ENCODE measurements at regions not wholly inside any gene's neighbourhood (a gene's known extent, or its start where the extent isn't known, plus 50 kb on each side); places are given as distances from the start of the nearest gene placed in this dataset.

DNA sequence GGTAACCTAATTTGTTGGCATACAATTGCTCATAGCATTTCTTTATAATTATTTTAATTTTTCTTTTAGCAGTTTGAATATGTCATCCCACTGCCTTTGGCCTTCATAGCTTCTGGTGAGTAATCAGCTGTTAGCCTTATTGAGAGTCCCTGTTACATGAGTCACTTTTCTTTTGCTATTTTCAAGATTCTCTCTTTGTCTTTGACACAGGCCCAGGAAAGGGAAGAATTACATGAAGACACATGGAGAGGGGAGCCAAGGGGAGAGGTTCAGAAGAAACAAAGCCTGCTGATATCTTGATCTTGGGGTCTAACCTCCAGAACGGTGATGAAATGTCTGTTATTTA is 418.2 kb downstream of the METTL15 start:
- Histone ChIP-seq H3K4me3 (ENCODE audit: control extremely low read depth in 1 of 5, extremely low read depth in 1 of 5, insufficient read depth in 1 of 5, low read depth in 2 of 5, low read length in 4 of 5) (no peak overlapping the region), H3K79me2 (ENCODE audit: control insufficient read depth, insufficient read depth, low read length) (no peaks in the 10 kb centered on the region), H3K27ac (ENCODE audit: low read length in 2 of 2) (no peak overlapping the region), H3K4me1 (ENCODE audit: control insufficient read depth in 2 of 2, insufficient read depth in 2 of 2, low read length in 2 of 2) (no peaks in the 10 kb centered on the region), H2AFZ (ENCODE audit: insufficient read depth, low read depth, low read length, poor library complexity, severe bottlenecking) (no peak overlapping the region), H3K4me2 (replicated peaks; ENCODE audit: low read depth, low read length, poor library complexity, severe bottlenecking) (no peak overlapping the region), H3K36me3 (replicated peaks in 1 of 2; ENCODE audit: control extremely low read depth in 1 of 2, control insufficient read depth in 1 of 2, extremely low read depth in 1 of 2, insufficient read depth in 2 of 2, low read length in 1 of 2) (no peaks in the 10 kb centered on the region), H3K9ac (ENCODE audit: low read length) (no peak overlapping the region), H4K20me1 (ENCODE audit: control insufficient read depth, insufficient read depth, low read length, poor library complexity, severe bottlenecking) (no peaks in the 10 kb centered on the region), H3K27me3 (replicated peaks in 1 of 4; ENCODE audit: control extremely low read depth in 1 of 4, control insufficient read depth in 3 of 4, insufficient read depth in 4 of 4, low read length in 3 of 4) (no peaks in the 10 kb centered on the region), H3K9me3 (ENCODE audit: control extremely low read depth in 1 of 3, control insufficient read depth in 2 of 3, insufficient read depth in 1 of 3, low read length in 2 of 3) (peaks cover 4 to 15% (median 10%) of the 10 kb centered on the region in 3 donors)
- Mint-ChIP-seq H3K4me1 (no peaks in the 10 kb centered on the region), H3K27me3 (no peaks in the 10 kb centered on the region), H3K9me3 (ENCODE audit: insufficient read depth) (peaks cover 5% of the 10 kb centered on the region), H3K4me3 (no peak overlapping the region), H3K27ac (no peak overlapping the region)
- TF ChIP-seq EZH2 (IDR thresholded peaks at IDR 0.05; ENCODE audit: borderline replicate concordance, insufficient read depth, low read depth, low read length, poor library complexity, severe bottlenecking): no peak
- TF ChIP-seq, protein P1, sequence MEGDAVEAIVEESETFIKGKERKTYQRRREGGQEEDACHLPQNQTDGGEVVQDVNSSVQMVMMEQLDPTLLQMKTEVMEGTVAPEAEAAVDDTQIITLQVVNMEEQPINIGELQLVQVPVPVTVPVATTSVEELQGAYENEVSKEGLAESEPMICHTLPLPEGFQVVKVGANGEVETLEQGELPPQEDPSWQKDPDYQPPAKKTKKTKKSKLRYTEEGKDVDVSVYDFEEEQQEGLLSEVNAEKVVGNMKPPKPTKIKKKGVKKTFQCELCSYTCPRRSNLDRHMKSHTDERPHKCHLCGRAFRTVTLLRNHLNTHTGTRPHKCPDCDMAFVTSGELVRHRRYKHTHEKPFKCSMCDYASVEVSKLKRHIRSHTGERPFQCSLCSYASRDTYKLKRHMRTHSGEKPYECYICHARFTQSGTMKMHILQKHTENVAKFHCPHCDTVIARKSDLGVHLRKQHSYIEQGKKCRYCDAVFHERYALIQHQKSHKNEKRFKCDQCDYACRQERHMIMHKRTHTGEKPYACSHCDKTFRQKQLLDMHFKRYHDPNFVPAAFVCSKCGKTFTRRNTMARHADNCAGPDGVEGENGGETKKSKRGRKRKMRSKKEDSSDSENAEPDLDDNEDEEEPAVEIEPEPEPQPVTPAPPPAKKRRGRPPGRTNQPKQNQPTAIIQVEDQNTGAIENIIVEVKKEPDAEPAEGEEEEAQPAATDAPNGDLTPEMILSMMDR (IDR thresholded peaks at IDR 0.05): no peak
- ATAC-seq (ENCODE audit: low read depth): no peak
- intact Hi-C loops (cut with micrococcal nuclease): no loop called here
- no peak for DNase-seq
- ChIA-PET POLR2A (no interaction called here), CTCF (interaction anchor here (0.5 to 1.1 kb wide), 3 partner anchors 22 to 1342 kb away, joined by 3 to 6 read pairs (median 4); no protein-coding TSS in a partner anchor)
- 100% methylated on average over 1 of the region's 1 CpG for WGBS (ENCODE audit: insufficient coverage)

DNA sequence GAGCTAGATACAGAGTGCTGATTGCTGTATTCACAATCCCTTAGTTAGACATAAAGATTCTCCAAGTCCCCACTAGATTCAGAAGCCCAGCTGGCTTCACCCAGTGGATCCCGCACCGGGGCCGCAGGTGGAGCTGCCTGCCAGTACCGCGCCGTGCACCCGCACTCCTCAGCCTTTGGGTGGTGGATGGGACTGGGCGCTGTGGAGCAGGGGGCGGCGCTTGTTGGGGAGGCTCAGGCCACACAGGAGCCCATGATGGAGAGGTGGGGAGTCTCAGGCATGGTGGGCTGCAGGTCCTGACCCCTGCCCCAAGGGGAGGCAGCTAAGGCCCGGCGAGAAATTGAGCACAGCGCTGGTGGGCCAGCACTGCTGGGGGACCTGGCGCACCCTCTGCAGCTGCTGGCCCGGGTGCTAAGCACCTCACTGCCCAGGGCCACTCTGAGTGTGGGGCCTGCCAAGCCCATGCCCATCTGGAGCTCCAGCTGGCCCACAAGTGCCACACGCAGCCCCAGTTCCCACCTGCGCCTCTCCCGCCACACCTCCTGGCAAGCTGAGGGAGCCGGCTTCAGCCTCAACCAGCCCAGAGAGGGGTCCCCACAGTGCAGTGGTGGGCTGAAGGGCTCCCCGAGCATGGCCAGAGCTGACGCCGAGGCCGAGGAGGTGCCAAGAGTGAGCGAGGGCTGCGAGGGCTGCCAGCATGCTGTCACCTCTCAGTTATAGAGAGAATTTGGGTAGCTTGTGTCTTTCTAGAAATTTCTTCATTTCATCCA is 417.6 kb downstream of the METTL15 start:
- Mint-ChIP-seq H3K4me3 (no peak overlapping the region), H3K4me1 (no peaks in the 10 kb centered on the region), H3K9me3 (ENCODE audit: insufficient read depth) (peaks cover 5% of the 10 kb centered on the region), H3K27me3 (no peaks in the 10 kb centered on the region), H3K27ac (no peak overlapping the region)
- ChIA-PET POLR2A (no interaction called here), CTCF (interaction anchor here (0.5 to 1.1 kb wide), 2 partner anchors 22 to 827 kb away, joined by 4 to 6 read pairs; no protein-coding TSS in a partner anchor)
- Histone ChIP-seq H3K4me1 (ENCODE audit: control insufficient read depth in 2 of 2, insufficient read depth in 2 of 2, low read length in 2 of 2) (no peaks in the 10 kb centered on the region), H3K4me2 (replicated peaks; ENCODE audit: low read depth, low read length, poor library complexity, severe bottlenecking) (no peak overlapping the region), H2AFZ (ENCODE audit: insufficient read depth, low read depth, low read length, poor library complexity, severe bottlenecking) (no peak overlapping the region), H3K27ac (ENCODE audit: low read length in 2 of 2) (no peak overlapping the region), H3K9ac (ENCODE audit: low read length) (no peak overlapping the region), H3K4me3 (ENCODE audit: control extremely low read depth in 1 of 5, extremely low read depth in 1 of 5, insufficient read depth in 1 of 5, low read depth in 2 of 5, low read length in 4 of 5) (no peak overlapping the region), H3K36me3 (replicated peaks in 1 of 2; ENCODE audit: control extremely low read depth in 1 of 2, control insufficient read depth in 1 of 2, extremely low read depth in 1 of 2, insufficient read depth in 2 of 2, low read length in 1 of 2) (no peaks in the 10 kb centered on the region), H3K27me3 (replicated peaks in 1 of 4; ENCODE audit: control extremely low read depth in 1 of 4, control insufficient read depth in 3 of 4, insufficient read depth in 4 of 4, low read length in 3 of 4) (no peaks in the 10 kb centered on the region), H4K20me1 (ENCODE audit: control insufficient read depth, insufficient read depth, low read length, poor library complexity, severe bottlenecking) (no peaks in the 10 kb centered on the region), H3K9me3 (ENCODE audit: control extremely low read depth in 1 of 3, control insufficient read depth in 2 of 3, insufficient read depth in 1 of 3, low read length in 2 of 3) (peaks cover 4 to 15% (median 10%) of the 10 kb centered on the region in 3 donors), H3K79me2 (ENCODE audit: control insufficient read depth, insufficient read depth, low read length) (no peaks in the 10 kb centered on the region)
- no peak for ATAC-seq (ENCODE audit: low read depth)
- DNase-seq: no peak
- 91% methylated on average over 24 of the region's 25 CpGs for WGBS (ENCODE audit: insufficient coverage)
- TF ChIP-seq, protein P1 (IDR thresholded peaks at IDR 0.05): no peak
- TF ChIP-seq EZH2 (IDR thresholded peaks at IDR 0.05; ENCODE audit: borderline replicate concordance, insufficient read depth, low read depth, low read length, poor library complexity, severe bottlenecking): no peak
- intact Hi-C loops (cut with micrococcal nuclease): no loop called here

All from B cell (primary cell).